MCF 10A (cell line): ENCODE measurements at regions not wholly inside any gene's neighbourhood (a gene's known extent, or its start where the extent isn't known, plus 50 kb on each side); places are given as distances from the start of the nearest gene placed in this dataset.
A peak's percentile ranks its signal among the peaks of the same experiment; 100 is the strongest.

ENCODE experiments used
- BruUV-seq: library from RNA; stranded (reverse); fragments of 400-500 nt; replicated peaks from 2 replicates; lab custom pipeline; 2021; lab: Mats Ljungman, UMichigan
- CTCF ChIA-PET: fragments of 300-600 bp; sonication (Branson Sonifier 250); formaldehyde crosslinking; extraction: SDS; loops from one replicate; lab custom pipeline; 2021; ENCODE audit warnings: antibody characterized with exemption, inconsistent platforms; lab: Yijun Ruan, JAX
- POLR2A ChIA-PET: fragments of 300-600, 350-650 bp; sonication (Branson Sonifier 250); formaldehyde crosslinking; extraction: SDS; loops from one replicate; lab custom pipeline; 2020; ENCODE audit warnings: antibody characterized with exemption, inconsistent platforms; lab: Yijun Ruan, JAX
- DNase-seq: peaks from one replicate; pipeline ENCODE4 v3.0.0-alpha.2; 2018; ENCODE audit not compliant: unreplicated experiment
- H3K27ac Mint-ChIP-seq: one replicate; pipeline ENCODE4 v1.8.0; 2022; ENCODE audit warnings: mild to moderate bottlenecking, low read depth, mixed read lengths; ENCODE audit not compliant: unreplicated experiment
- H3K27me3 Mint-ChIP-seq: one replicate; pipeline ENCODE4 v1.8.0; 2022; ENCODE audit warnings: mixed read lengths; ENCODE audit not compliant: insufficient read depth, unreplicated experiment
- H3K36me3 Mint-ChIP-seq: one replicate; pipeline ENCODE4 v1.8.0; 2022; ENCODE audit warnings: mild to moderate bottlenecking, moderate library complexity, mixed read lengths; ENCODE audit not compliant: insufficient read depth, unreplicated experiment
- H3K4me1 Mint-ChIP-seq: one replicate; pipeline ENCODE4 v1.8.0; 2022; ENCODE audit warnings: mixed read lengths; ENCODE audit not compliant: insufficient read depth, unreplicated experiment
- H3K4me3 Mint-ChIP-seq: one replicate; pipeline ENCODE4 v1.8.0; 2022; ENCODE audit warnings: mild to moderate bottlenecking, moderate library complexity, mixed read lengths; ENCODE audit not compliant: unreplicated experiment
- H3K9me3 Mint-ChIP-seq: one replicate; pipeline ENCODE4 v1.8.0; 2022; ENCODE audit warnings: mixed read lengths; ENCODE audit not compliant: unreplicated experiment
- intact Hi-C: fragments of 100-400 bp; cut with micrococcal nuclease; formaldehyde crosslinking; loops from 2 replicates; pipeline ENCODE4 v1.14.1; 2022
- TF ChIP-seq, protein P1 (sequence below): fragments of 200-600 bp; IDR thresholded peaks from one replicate; pipeline ENCODE4 v1.8.0; 2022; ENCODE audit warnings: antibody characterized with exemption, mild to moderate bottlenecking; ENCODE audit not compliant: unreplicated experiment

DNA sequence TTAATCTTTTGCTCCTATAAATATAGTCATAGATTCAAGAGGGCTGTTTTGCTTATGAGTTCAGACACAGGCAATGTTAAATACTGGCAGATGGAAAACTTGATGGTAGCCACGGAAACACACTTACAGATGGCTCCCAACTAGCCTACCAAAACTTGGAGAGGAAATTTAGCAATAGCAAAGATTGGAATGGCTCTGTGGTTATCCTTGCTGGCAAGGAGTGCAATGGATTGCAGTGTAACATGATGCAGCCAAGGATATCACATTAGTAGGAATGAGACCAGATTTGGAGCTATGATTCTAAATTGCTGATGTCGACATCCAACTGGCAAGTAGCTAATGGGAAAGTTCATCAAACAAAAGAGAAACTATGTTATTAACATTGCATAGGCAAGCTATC lies 791.0 kb upstream of the DIAPH2 start:
- DNase-seq, result peak; percentile 57
- TF ChIP-seq, protein P1, sequence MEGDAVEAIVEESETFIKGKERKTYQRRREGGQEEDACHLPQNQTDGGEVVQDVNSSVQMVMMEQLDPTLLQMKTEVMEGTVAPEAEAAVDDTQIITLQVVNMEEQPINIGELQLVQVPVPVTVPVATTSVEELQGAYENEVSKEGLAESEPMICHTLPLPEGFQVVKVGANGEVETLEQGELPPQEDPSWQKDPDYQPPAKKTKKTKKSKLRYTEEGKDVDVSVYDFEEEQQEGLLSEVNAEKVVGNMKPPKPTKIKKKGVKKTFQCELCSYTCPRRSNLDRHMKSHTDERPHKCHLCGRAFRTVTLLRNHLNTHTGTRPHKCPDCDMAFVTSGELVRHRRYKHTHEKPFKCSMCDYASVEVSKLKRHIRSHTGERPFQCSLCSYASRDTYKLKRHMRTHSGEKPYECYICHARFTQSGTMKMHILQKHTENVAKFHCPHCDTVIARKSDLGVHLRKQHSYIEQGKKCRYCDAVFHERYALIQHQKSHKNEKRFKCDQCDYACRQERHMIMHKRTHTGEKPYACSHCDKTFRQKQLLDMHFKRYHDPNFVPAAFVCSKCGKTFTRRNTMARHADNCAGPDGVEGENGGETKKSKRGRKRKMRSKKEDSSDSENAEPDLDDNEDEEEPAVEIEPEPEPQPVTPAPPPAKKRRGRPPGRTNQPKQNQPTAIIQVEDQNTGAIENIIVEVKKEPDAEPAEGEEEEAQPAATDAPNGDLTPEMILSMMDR, result no peak
- POLR2A ChIA-PET, result no interaction called here
- no peak overlapping the region for H3K4me3 Mint-ChIP-seq
- BruUV-seq, result no TSS peak
- H3K4me1 Mint-ChIP-seq, result no peaks in the 10 kb centered on the region
- intact Hi-C loops, result no loop called here
- no peaks in the 10 kb centered on the region for H3K36me3 Mint-ChIP-seq
- no peak overlapping the region for H3K27ac Mint-ChIP-seq
- CTCF ChIA-PET, result interaction anchor here (1.3 kb wide), 1 partner anchor 10 kb away, joined by 5 read pairs; no protein-coding TSS in a partner anchor
- peaks cover 22% of the 10 kb centered on the region for H3K27me3 Mint-ChIP-seq
- H3K9me3 Mint-ChIP-seq, result no peaks in the 10 kb centered on the region

DNA sequence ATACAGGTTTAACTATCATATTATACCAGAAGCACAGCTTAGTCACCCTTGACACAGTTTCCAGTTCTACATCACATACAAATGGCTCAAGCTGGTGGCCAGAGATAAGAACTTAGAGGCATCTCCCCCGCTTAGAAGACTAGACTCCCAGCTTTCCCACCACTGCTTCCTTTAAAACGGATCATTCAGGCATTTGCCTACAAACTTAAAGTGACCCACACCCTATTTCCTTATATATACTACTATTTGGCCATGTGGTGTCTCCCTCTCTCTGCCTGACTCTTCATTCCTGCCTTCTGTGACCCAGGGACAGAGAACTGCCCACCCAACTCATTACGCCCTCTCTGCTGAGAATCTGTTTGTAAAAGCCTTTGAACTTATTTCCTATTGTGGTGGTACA lies 781.2 kb upstream of the DIAPH2 start:
- TF ChIP-seq, protein P1, result no peak
- no peak overlapping the region for H3K4me3 Mint-ChIP-seq
- no peaks in the 10 kb centered on the region for H3K36me3 Mint-ChIP-seq
- no TSS peak for BruUV-seq
- intact Hi-C loops, result loop anchor here (5.0 kb wide), 1 partner anchor 279 kb away; no protein-coding TSS in a partner anchor
- ChIA-PET CTCF (interaction anchor here (0.6 to 1.4 kb wide), 7 partner anchors 9 to 130 kb away, joined by 3 to 5 read pairs (median 4); no protein-coding TSS in a partner anchor), POLR2A (no interaction called here)
- peaks cover 9% of the 10 kb centered on the region for H3K9me3 Mint-ChIP-seq
- peaks cover 30% of the 10 kb centered on the region for H3K27me3 Mint-ChIP-seq
- no peaks in the 10 kb centered on the region for H3K4me1 Mint-ChIP-seq
- DNase-seq, result peak; percentile 14
- no peak overlapping the region for H3K27ac Mint-ChIP-seq

DNA sequence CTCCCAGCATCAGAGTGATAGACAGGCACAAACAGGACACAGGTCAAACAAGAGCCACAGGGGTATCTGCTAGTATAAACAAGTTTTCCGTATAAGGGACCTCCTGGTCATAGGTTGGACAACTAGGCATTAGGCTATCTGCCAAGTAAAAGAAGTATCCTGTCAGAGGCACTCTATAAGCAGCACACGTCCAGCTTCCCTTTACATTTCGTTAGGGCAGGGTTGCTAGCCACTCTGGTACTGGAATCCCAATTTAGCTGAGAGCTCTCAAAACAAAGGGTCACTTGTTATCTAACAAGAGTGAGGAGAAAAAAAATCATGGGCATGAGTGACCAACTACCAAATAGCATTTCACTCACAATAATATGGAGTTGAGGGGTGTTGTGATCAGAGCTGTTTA lies 780.7 kb upstream of the DIAPH2 start:
- Mint-ChIP-seq H3K27ac (no peak overlapping the region), H3K36me3 (no peaks in the 10 kb centered on the region), H3K9me3 (peaks cover 9% of the 10 kb centered on the region), H3K4me1 (no peaks in the 10 kb centered on the region), H3K4me3 (no peak overlapping the region), H3K27me3 (peaks cover 32% of the 10 kb centered on the region)
- TF ChIP-seq, protein P1, result no peak
- BruUV-seq, result no TSS peak
- intact Hi-C loops, result loop anchor here (5.0 kb wide), 1 partner anchor 278 kb away; no protein-coding TSS in a partner anchor
- ChIA-PET CTCF (interaction anchor here (0.5 to 1.4 kb wide), 6 partner anchors 10 to 135 kb away, joined by 3 to 5 read pairs (median 4); no protein-coding TSS in a partner anchor), POLR2A (no interaction called here)
- no peak for DNase-seq

DNA sequence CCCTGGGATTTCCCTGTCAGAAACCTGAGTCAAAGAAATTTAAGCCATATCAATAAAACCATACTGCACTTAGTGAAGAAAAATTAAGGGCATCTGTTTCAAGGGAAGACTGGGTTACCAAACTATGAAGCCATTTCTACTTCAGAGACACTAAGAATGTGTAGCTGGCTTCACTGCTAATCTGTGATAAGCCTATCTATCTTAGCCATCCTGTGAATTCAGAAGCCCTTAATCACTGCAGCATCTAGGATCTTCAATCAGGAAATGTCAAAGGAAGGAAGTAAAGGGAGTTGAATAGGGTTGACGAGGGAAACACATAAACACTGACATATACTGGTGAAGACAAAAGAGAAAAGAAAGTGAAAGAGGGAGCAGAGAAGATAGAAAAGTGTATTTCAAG lies 777.6 kb upstream of the DIAPH2 start:
- Mint-ChIP-seq H3K36me3 (no peaks in the 10 kb centered on the region), H3K9me3 (no peaks in the 10 kb centered on the region), H3K27ac (no peak overlapping the region), H3K4me1 (no peaks in the 10 kb centered on the region), H3K27me3 (peaks cover 40% of the 10 kb centered on the region), H3K4me3 (no peak overlapping the region)
- ChIA-PET POLR2A (no interaction called here), CTCF (interaction anchor here (1.3 kb wide), 1 partner anchor 13 kb away, joined by 3 read pairs; no protein-coding TSS in a partner anchor)
- no TSS peak for BruUV-seq
- TF ChIP-seq, protein P1, result no peak
- no peak for DNase-seq
- intact Hi-C loops, result no loop called here
